Vagina (tissue), 2 donors: ENCODE measurements at regions not wholly inside any gene's neighbourhood (a gene's known extent, or its start where the extent isn't known, plus 50 kb on each side); places are given as distances from the start of the nearest gene placed in this dataset.

ENCODE experiments used
- DNase-seq, 2 donors: peaks; one replicate each; pipeline ENCODE4 v3.0.0-alpha.2; 2017; ENCODE audit errors: extremely low spot score in 2 of 2
- H3K27ac ChIP-seq: fragments of 200-600 bp; sonication (generic); one replicate; pipeline ENCODE4 v1.5.1; 2019
- H3K27me3 ChIP-seq: fragments of 200-600 bp; sonication (generic); one replicate; pipeline ENCODE4 v1.5.1; 2019
- H3K36me3 ChIP-seq, 2 donors: fragments of 200-600 bp; sonication (generic); one replicate each; pipeline ENCODE4 v1.5.1; 2017 to 2019
- H3K4me1 ChIP-seq: fragments of 200-600 bp; sonication (generic); one replicate; pipeline ENCODE4 v1.5.1; 2019
- H3K4me3 ChIP-seq, 2 donors: fragments of 200-600 bp; sonication (generic); 1 replicate in 1 of 2; 2 replicates in 1 of 2; pipeline ENCODE4 v1.5.1; 2016 to 2019
- H3K9me3 ChIP-seq: fragments of 200-600 bp; sonication (generic); one replicate; pipeline ENCODE4 v1.5.1; 2019
- POLR2A ChIP-seq, 2 donors: fragments of 450-650 bp; IDR thresholded peaks; one replicate each; pipeline ENCODE4 v1.6.1; 2017; ENCODE audit warnings: antibody characterized with exemption in 2 of 2, mild to moderate bottlenecking in 2 of 2, moderate library complexity in 2 of 2
- POLR2AphosphoS5 ChIP-seq, 2 donors: sonication (generic); formaldehyde crosslinking; IDR thresholded peaks; one replicate each; pipeline ENCODE4 v1.9.0; 2017; ENCODE audit warnings: antibody characterized with exemption in 2 of 2, mild to moderate bottlenecking in 2 of 2, low read depth in 1 of 2; ENCODE audit not compliant: insufficient read depth in 1 of 2
- intact Hi-C: fragments of 100-400 bp; cut with DNase I; formaldehyde crosslinking; loops from one replicate; pipeline ENCODE4 v1.15.1; 2023
- TF ChIP-seq, protein P1 (sequence below), 3 experiments: fragments of 450-650 bp in 2 of 3; fragments of 200-600 bp in 1 of 3; sonication (generic) in 1 of 3; IDR thresholded peaks; one replicate each; pipeline ENCODE4 v1.5.1; 2017 to 2019; ENCODE audit warnings: antibody characterized with exemption in 3 of 3, mild to moderate bottlenecking in 2 of 3, moderate library complexity in 2 of 3

DNA sequence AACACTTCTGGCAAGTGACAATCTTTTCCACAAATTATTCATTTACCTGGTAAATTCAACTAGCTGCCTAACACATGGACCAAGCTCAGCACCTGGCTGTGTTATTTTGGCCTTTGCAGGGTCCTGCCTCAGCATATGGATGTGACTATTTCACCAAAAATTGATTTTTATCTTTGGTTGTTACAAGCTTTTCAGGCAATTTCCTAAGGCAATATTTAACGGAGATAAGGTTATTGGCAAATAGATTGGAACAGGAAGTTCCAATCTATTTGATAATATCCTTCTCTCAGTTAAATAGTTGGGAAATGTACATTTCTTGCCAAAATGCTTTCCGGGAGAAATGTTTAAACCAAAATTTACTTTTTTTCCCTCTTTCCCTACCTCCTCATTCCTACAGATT lies 415.2 kb upstream of the SMARCA2 start:
- Histone ChIP-seq H3K4me1 (no peaks in the 10 kb centered on the region), H3K27ac (no peak overlapping the region), H3K9me3 (no peaks in the 10 kb centered on the region), H3K36me3 (no peaks in the 10 kb centered on the region), H3K4me3 (no peak overlapping the region), H3K27me3 (no peaks in the 10 kb centered on the region)
- TF ChIP-seq POLR2AphosphoS5 (IDR thresholded peaks at IDR 0.05; ENCODE audit: insufficient read depth in 1 of 2, low read depth in 1 of 2) (no peak), POLR2A (IDR thresholded peaks at IDR 0.05) (no peak)
- TF ChIP-seq, protein P1, sequence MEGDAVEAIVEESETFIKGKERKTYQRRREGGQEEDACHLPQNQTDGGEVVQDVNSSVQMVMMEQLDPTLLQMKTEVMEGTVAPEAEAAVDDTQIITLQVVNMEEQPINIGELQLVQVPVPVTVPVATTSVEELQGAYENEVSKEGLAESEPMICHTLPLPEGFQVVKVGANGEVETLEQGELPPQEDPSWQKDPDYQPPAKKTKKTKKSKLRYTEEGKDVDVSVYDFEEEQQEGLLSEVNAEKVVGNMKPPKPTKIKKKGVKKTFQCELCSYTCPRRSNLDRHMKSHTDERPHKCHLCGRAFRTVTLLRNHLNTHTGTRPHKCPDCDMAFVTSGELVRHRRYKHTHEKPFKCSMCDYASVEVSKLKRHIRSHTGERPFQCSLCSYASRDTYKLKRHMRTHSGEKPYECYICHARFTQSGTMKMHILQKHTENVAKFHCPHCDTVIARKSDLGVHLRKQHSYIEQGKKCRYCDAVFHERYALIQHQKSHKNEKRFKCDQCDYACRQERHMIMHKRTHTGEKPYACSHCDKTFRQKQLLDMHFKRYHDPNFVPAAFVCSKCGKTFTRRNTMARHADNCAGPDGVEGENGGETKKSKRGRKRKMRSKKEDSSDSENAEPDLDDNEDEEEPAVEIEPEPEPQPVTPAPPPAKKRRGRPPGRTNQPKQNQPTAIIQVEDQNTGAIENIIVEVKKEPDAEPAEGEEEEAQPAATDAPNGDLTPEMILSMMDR (IDR thresholded peaks at IDR 0.05): no peak
- DNase-seq: no peak
- intact Hi-C loops: no loop called here

DNA sequence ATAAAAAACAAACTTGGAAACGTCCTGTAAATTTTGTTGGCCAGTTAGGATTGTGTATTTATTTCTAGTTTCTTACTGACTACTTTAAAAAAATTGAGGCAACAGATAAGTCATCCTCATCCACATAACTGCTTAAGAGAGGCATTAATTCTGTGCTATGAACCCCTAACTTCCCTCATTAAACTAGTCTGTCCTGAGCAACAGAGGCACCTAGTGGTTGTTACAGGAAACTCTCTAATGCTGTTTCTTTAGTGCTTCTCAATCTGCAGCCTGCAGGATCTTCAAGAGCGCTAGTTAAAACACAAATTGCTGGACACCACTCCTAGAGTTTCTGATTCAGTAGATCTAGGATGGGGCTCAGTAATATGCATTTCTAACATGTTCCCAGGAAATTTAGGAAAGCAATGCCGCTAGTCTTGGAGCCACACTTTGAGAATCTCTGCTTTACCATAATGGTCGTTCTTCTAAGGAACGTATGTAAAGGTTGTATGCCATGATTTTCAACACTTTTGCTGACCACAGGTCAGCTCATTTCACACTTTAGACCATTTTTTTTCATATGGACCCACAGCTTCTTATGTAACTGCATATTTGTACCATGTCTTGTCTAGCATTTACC lies 410.1 kb upstream of the SMARCA2 start:
- no peaks in the 10 kb centered on the region for H3K27me3 ChIP-seq
- H3K9me3 ChIP-seq: no peaks in the 10 kb centered on the region
- H3K36me3 ChIP-seq: no peaks in the 10 kb centered on the region
- no peak overlapping the region for H3K27ac ChIP-seq
- H3K4me1 ChIP-seq: no peaks in the 10 kb centered on the region
- intact Hi-C loops: no loop called here
- no peak for DNase-seq
- TF ChIP-seq, protein P1 (IDR thresholded peaks at IDR 0.05): peak in 2 of 3 experiments; percentile 27 to 54
- TF ChIP-seq POLR2A (IDR thresholded peaks at IDR 0.05): no peak
- H3K4me3 ChIP-seq: no peak overlapping the region

DNA sequence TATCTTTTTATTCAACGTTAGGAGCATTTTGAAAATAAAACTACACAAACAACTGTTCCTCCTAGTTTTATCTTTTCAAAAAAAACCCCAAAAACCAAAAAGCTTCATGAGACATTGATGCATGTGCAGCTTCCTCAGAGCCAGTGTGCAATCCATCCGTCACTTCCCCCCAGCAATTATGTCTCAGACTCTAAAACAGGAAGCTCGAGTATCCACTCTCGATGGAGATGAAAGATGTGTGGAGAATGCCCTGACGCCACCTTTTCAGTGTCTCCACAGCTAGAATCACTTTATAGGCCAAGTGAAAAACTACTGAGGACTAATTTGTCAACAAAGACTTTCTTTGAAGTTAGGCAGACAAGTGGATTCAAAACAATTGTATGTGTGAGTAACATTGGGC lies 408.9 kb upstream of the SMARCA2 start:
- no peaks in the 10 kb centered on the region for H3K4me1 ChIP-seq
- no peaks in the 10 kb centered on the region for H3K36me3 ChIP-seq
- H3K9me3 ChIP-seq: no peaks in the 10 kb centered on the region
- intact Hi-C loops: no loop called here
- H3K27me3 ChIP-seq: no peaks in the 10 kb centered on the region
- H3K27ac ChIP-seq: no peak overlapping the region
- H3K4me3 ChIP-seq: no peak overlapping the region
- DNase-seq: no peak
- TF ChIP-seq POLR2AphosphoS5 (IDR thresholded peaks at IDR 0.05; ENCODE audit: insufficient read depth in 1 of 2, low read depth in 1 of 2): no peak
- no peak for TF ChIP-seq POLR2A (IDR thresholded peaks at IDR 0.05)
- TF ChIP-seq, protein P1 (IDR thresholded peaks at IDR 0.05): no peak

DNA sequence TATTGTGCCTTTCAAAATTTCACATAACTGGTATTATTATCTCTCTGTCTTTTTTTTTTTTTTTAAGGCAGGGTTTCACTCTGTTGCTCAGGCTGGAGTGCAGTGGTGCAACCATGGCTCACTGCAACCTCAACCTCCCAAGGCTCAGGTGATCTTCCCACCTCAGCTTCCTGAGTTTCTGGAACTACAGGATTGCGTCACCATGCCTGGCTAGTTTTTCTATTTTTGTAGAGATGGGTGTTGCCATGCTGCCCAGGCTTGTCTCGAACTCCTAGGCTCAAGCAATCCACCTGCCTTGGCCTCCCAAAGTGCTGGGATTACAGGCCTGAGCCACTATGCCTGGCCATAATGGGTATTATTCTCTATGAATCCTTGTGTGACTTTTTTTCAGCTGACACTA lies 402.3 kb upstream of the SMARCA2 start:
- Histone ChIP-seq H3K27me3 (no peaks in the 10 kb centered on the region), H3K4me1 (no peaks in the 10 kb centered on the region), H3K36me3 (no peaks in the 10 kb centered on the region), H3K4me3 (no peak overlapping the region), H3K27ac (no peak overlapping the region), H3K9me3 (no peaks in the 10 kb centered on the region)
- no peak for DNase-seq
- intact Hi-C loops: no loop called here
- TF ChIP-seq, protein P1 (IDR thresholded peaks at IDR 0.05): no peak
- no peak for TF ChIP-seq POLR2A (IDR thresholded peaks at IDR 0.05)
- TF ChIP-seq POLR2AphosphoS5 (IDR thresholded peaks at IDR 0.05; ENCODE audit: insufficient read depth in 1 of 2, low read depth in 1 of 2): no peak

DNA sequence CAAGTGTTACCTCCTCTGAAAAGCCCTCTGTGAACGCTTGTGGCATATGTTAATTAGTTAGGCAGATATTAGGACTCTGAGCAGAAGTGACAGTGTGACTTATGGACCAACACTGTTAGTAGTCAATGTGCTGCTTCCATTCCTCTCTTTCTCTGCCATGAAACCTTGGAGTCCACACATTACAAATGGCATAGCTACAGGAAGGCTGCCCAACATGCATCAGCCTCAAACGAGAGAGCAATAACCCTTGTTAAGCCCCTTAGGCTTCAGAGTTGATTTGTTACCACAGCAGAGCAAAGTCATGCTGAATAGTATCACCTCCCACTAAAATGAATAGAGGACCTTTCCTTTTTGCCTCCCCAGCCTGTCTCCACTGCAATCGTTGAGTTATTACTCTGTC lies 397.7 kb upstream of the SMARCA2 start:
- intact Hi-C loops: no loop called here
- H3K9me3 ChIP-seq: no peaks in the 10 kb centered on the region
- no peak for TF ChIP-seq POLR2A (IDR thresholded peaks at IDR 0.05)

More for the DNA sequence above, 397.7 kb upstream of the SMARCA2 start:
- H3K36me3 ChIP-seq: no peaks in the 10 kb centered on the region
- no peaks in the 10 kb centered on the region for H3K27me3 ChIP-seq
- no peaks in the 10 kb centered on the region for H3K4me1 ChIP-seq
- no peak overlapping the region for H3K27ac ChIP-seq
- no peak for DNase-seq
- no peak overlapping the region for H3K4me3 ChIP-seq
